H9 (cell line): ENCODE measurements at regions not wholly inside any gene's neighbourhood (a gene's known extent, or its start where the extent isn't known, plus 50 kb on each side); places are given as distances from the start of the nearest gene placed in this dataset.

Experiments used
- DNase-seq: peaks from one replicate; pipeline ENCODE4 v3.0.0-alpha.2; 2017
- H2AFZ ChIP-seq: one replicate; pipeline ENCODE4 v1.6.1; 2013; ENCODE audit warnings: mild to moderate bottlenecking, low read length, control low read depth, moderate library complexity
- H2AK5ac ChIP-seq: 2 replicates; pipeline ENCODE4 v1.6.1; 2013; ENCODE audit warnings: low read length, control low read depth, mixed read lengths; ENCODE audit not compliant: insufficient read length
- H2BK120ac ChIP-seq: one replicate; pipeline ENCODE4 v1.6.1; 2013; ENCODE audit warnings: low read depth, mild to moderate bottlenecking, low read length, control low read depth, inconsistent platforms; ENCODE audit not compliant: poor library complexity, severe bottlenecking
- H2BK12ac ChIP-seq: 2 replicates; pipeline ENCODE4 v1.6.1; 2013; ENCODE audit warnings: low read length, control low read depth, mixed read lengths, low read depth; ENCODE audit not compliant: insufficient read length
- H2BK15ac ChIP-seq: 2 replicates; pipeline ENCODE4 v1.6.1; 2013; ENCODE audit warnings: low read depth, low read length, control low read depth
- H2BK20ac ChIP-seq: one replicate; pipeline ENCODE4 v1.6.1; 2013; ENCODE audit warnings: low read depth, mild to moderate bottlenecking, low read length, control low read depth, inconsistent platforms; ENCODE audit not compliant: poor library complexity, severe bottlenecking
- H2BK5ac ChIP-seq: 2 replicates; pipeline ENCODE4 v1.6.1; 2013; ENCODE audit warnings: low read length, control low read depth, mixed read lengths; ENCODE audit not compliant: insufficient read length
- H3K14ac ChIP-seq: 2 replicates; pipeline ENCODE4 v1.6.1; 2013; ENCODE audit warnings: low read length, control low read depth; ENCODE audit not compliant: insufficient read depth
- H3K18ac ChIP-seq: 2 replicates; pipeline ENCODE4 v1.6.1; 2013; ENCODE audit warnings: low read depth, mild to moderate bottlenecking, mixed read lengths, low read length, control low read depth; ENCODE audit not compliant: insufficient read length
- H3K23ac ChIP-seq: 2 replicates; pipeline ENCODE4 v1.6.1; 2013; ENCODE audit warnings: low read length, control low read depth, mixed read lengths, low read depth; ENCODE audit not compliant: insufficient read length
- H3K23me2 ChIP-seq: 2 replicates; pipeline ENCODE4 v1.6.1; 2013; ENCODE audit warnings: low read depth, mild to moderate bottlenecking, mixed read lengths, low read length, control low read depth; ENCODE audit not compliant: insufficient read length, poor library complexity, severe bottlenecking
- H3K27ac ChIP-seq: 2 replicates; pipeline ENCODE4 v1.5.1; 2013; ENCODE audit warnings: low read length, control low read depth, mixed read lengths, low read depth; ENCODE audit not compliant: insufficient read length
- H3K27me3 ChIP-seq: 2 replicates; pipeline ENCODE4 v1.6.1; 2013; ENCODE audit warnings: low read length, control low read depth, inconsistent platforms; ENCODE audit not compliant: insufficient read depth
- H3K4ac ChIP-seq: 2 replicates; pipeline ENCODE4 v1.6.1; 2013; ENCODE audit warnings: low read depth, mild to moderate bottlenecking, control low read depth, inconsistent platforms, low read length, moderate library complexity
- H3K4me1 ChIP-seq: 2 replicates; pipeline ENCODE4 v1.6.1; 2013; ENCODE audit warnings: low read length, control low read depth, inconsistent platforms; ENCODE audit not compliant: insufficient read depth
- H3K4me2 ChIP-seq: 2 replicates; pipeline ENCODE4 v1.6.1; 2013; ENCODE audit warnings: low read length, control low read depth, mixed read lengths; ENCODE audit not compliant: insufficient read length, insufficient read depth
- H3K56ac ChIP-seq: 2 replicates; pipeline ENCODE4 v1.6.1; 2013; ENCODE audit warnings: low read depth, mild to moderate bottlenecking, mixed read lengths, low read length, control low read depth; ENCODE audit not compliant: insufficient read length
- H3K79me1 ChIP-seq: 2 replicates; pipeline ENCODE4 v1.6.1; 2013; ENCODE audit warnings: low read depth, mild to moderate bottlenecking, moderate library complexity, low read length, control low read depth, inconsistent platforms; ENCODE audit not compliant: insufficient read depth, poor library complexity, severe bottlenecking
- H3K79me2 ChIP-seq: 2 replicates; pipeline ENCODE4 v1.6.1; 2013; ENCODE audit warnings: low read length, control low read depth, inconsistent platforms; ENCODE audit not compliant: insufficient read depth
- H3K9ac ChIP-seq: 2 replicates; pipeline ENCODE4 v1.6.1; 2013; ENCODE audit warnings: low read length, control low read depth, mixed read lengths; ENCODE audit not compliant: insufficient read length; ENCODE audit errors: extremely low read depth
- H3K9me3 ChIP-seq: one replicate; pipeline ENCODE4 v1.6.1; 2013; ENCODE audit warnings: low read depth, low read length, inconsistent platforms; ENCODE audit not compliant: control insufficient read depth
- H3T11ph ChIP-seq: one replicate; pipeline ENCODE4 v1.6.1; 2013; ENCODE audit warnings: mild to moderate bottlenecking, low read length, control low read depth, inconsistent platforms
- H4K20me1 ChIP-seq: one replicate; pipeline ENCODE4 v1.6.1; 2013; ENCODE audit not compliant: control insufficient read depth, insufficient read length, insufficient read depth
- H4K5ac ChIP-seq: 2 replicates; pipeline ENCODE4 v1.6.1; 2013; ENCODE audit warnings: low read depth, mild to moderate bottlenecking, mixed read lengths, low read length, control low read depth; ENCODE audit not compliant: insufficient read length
- H4K8ac ChIP-seq: replicated peaks from 2 replicates; pipeline ENCODE4 v1.6.1; 2013; ENCODE audit warnings: low read length, control low read depth, mixed read lengths, low read depth; ENCODE audit not compliant: insufficient read length
- H4K91ac ChIP-seq: 2 replicates; pipeline ENCODE4 v1.6.1; 2013; ENCODE audit warnings: low read depth, mild to moderate bottlenecking, moderate library complexity, mixed read lengths, low read length, control low read depth; ENCODE audit not compliant: insufficient read length
- H3K27ac Mint-ChIP-seq, 3 experiments: 2 replicates in 2 of 3; 3 replicates in 1 of 3; pipeline ENCODE4 v1.8.0; 2020 to 2021; ENCODE audit warnings: mixed read lengths in 3 of 3, mild to moderate bottlenecking in 1 of 3, moderate library complexity in 1 of 3
- H3K27me3 Mint-ChIP-seq: 2 replicates; pipeline ENCODE4 v1.8.0; 2021; ENCODE audit warnings: low read depth, mild to moderate bottlenecking, moderate library complexity, mixed read lengths
- H3K36me3 Mint-ChIP-seq, 3 experiments: 2 replicates in 2 of 3; 3 replicates in 1 of 3; pipeline ENCODE4 v1.8.0; 2020 to 2021; ENCODE audit warnings: low read depth in 3 of 3, mixed read lengths in 3 of 3; ENCODE audit not compliant: insufficient read depth in 1 of 3
- H3K4me1 Mint-ChIP-seq, 2 experiments: 2 replicates each; pipeline ENCODE4 v1.8.0; 2020; ENCODE audit warnings: mixed read lengths in 2 of 2
- H3K4me3 Mint-ChIP-seq, 2 experiments: 2 replicates in 1 of 2; 3 replicates in 1 of 2; pipeline ENCODE4 v1.8.0; 2020 to 2021; ENCODE audit warnings: mild to moderate bottlenecking in 2 of 2, mixed read lengths in 2 of 2, moderate library complexity in 1 of 2
- H3K9me3 Mint-ChIP-seq, 2 experiments: 2 replicates in 1 of 2; 3 replicates in 1 of 2; pipeline ENCODE4 v1.8.0; 2020; ENCODE audit warnings: mild to moderate bottlenecking in 2 of 2, mixed read lengths in 2 of 2, moderate library complexity in 1 of 2
- WGBS: extraction: QIAGEN DNeasy Blood & Tissue Kit; methylation state at CpG from one replicate; pipeline ENCODE4 v1.1.7; 2013; ENCODE audit warnings: missing lambda C conversion rate, low lambda C conversion rate, mixed read lengths; ENCODE audit not compliant: insufficient read length; ENCODE audit errors: extremely low coverage; 5-methylcytosine and 5-hydroxymethylcytosine counted together
- TF ChIP-seq, protein P1 (sequence below): fragments of 200-600 bp; sonication (generic); conservative IDR thresholded peaks from 3 replicates; pipeline ENCODE4 v1.8.0; 2021; ENCODE audit warnings: antibody characterized with exemption, mild to moderate bottlenecking

DNA sequence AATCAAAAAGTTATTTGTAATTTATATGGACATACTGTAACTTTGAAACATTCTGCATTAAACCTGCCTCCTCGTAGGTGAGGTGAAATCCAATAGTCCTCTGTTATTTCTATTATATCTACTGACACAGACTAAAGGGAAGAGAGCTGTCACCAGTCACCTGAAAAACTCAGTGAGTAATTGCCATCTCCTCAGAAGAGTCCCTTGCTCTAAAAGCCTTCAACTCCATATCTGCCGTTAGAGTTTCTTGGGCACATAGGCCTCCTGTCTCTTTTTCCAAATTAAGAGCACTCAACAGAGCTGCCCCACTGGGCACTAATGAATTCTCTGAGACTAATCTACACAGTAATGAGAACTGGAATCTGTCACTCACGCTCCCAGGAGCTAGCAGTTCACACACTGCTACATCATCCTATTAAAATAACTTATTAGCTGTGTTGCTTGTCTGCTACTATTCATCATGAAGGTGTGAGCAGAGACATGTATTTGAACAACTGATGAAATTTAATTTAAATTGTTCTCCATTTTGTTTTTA, 67.3 kb upstream of the VCAN start:
- TF ChIP-seq, protein P1, sequence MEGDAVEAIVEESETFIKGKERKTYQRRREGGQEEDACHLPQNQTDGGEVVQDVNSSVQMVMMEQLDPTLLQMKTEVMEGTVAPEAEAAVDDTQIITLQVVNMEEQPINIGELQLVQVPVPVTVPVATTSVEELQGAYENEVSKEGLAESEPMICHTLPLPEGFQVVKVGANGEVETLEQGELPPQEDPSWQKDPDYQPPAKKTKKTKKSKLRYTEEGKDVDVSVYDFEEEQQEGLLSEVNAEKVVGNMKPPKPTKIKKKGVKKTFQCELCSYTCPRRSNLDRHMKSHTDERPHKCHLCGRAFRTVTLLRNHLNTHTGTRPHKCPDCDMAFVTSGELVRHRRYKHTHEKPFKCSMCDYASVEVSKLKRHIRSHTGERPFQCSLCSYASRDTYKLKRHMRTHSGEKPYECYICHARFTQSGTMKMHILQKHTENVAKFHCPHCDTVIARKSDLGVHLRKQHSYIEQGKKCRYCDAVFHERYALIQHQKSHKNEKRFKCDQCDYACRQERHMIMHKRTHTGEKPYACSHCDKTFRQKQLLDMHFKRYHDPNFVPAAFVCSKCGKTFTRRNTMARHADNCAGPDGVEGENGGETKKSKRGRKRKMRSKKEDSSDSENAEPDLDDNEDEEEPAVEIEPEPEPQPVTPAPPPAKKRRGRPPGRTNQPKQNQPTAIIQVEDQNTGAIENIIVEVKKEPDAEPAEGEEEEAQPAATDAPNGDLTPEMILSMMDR: no peak
- H3K79me1 ChIP-seq: no peaks in the 10 kb centered on the region

More for the DNA sequence above, 67.3 kb upstream of the VCAN start:
- no peak overlapping the region for H3K4me3 Mint-ChIP-seq
- no peaks in the 10 kb centered on the region for H3K79me2 ChIP-seq
- H3T11ph ChIP-seq: no peak overlapping the region
- H2BK5ac ChIP-seq: no peak overlapping the region
- no peak overlapping the region for H3K14ac ChIP-seq
- H3K9ac ChIP-seq: no peak overlapping the region
- peaks cover 0 to 4% (median 3%) of the 10 kb centered on the region in 3 experiments; a peak in 1 of 7 replicates for H3K36me3 Mint-ChIP-seq
- no peak overlapping the region for H3K4me2 ChIP-seq
- no peak overlapping the region for H3K23ac ChIP-seq
- no peak overlapping the region for H4K8ac ChIP-seq
- no peaks in the 10 kb centered on the region for H3K9me3 ChIP-seq
- H4K91ac ChIP-seq: no peak overlapping the region
- H3K27ac Mint-ChIP-seq: no peak overlapping the region; a peak in 1 of 7 replicates
- H3K56ac ChIP-seq: no peak overlapping the region
- H2BK12ac ChIP-seq: no peak overlapping the region
- no peak overlapping the region for H2BK15ac ChIP-seq
- no peak overlapping the region for H3K18ac ChIP-seq
- no peak overlapping the region for H2AFZ ChIP-seq
- no peak overlapping the region for H3K4ac ChIP-seq
- H3K27me3 Mint-ChIP-seq: no peaks in the 10 kb centered on the region
- H4K20me1 ChIP-seq: no peaks in the 10 kb centered on the region
- H3K23me2 ChIP-seq: no peaks in the 10 kb centered on the region
- H4K5ac ChIP-seq: no peak overlapping the region
- peaks cover 4% of the 10 kb centered on the region; the same call in 1 of the 2 replicates for H3K4me1 ChIP-seq
- peaks cover 2 to 4% of the 10 kb centered on the region in 2 experiments; a peak in 2 of 5 replicates for H3K9me3 Mint-ChIP-seq
- no peak for DNase-seq
- H2BK20ac ChIP-seq: no peak overlapping the region
- H2BK120ac ChIP-seq: no peak overlapping the region
- no peaks in the 10 kb centered on the region for H3K27me3 ChIP-seq
- no peak overlapping the region for H2AK5ac ChIP-seq
- no CpG with 5 or more reads among the region's 3 CpGs for WGBS
- H3K27ac ChIP-seq: no peak overlapping the region
- peaks cover 17 to 27% of the 10 kb centered on the region in 2 experiments for H3K4me1 Mint-ChIP-seq
